Endothelial cell of umbilical vein (primary cell): ENCODE measurements at regions not wholly inside any gene's neighbourhood (a gene's known extent, or its start where the extent isn't known, plus 50 kb on each side); places are given as distances from the start of the nearest gene placed in this dataset.

ENCODE experiments used
- BruUV-seq: library from RNA; stranded (reverse); fragments of 400-500 nt; replicated peaks from 2 replicates; lab custom pipeline; 2021; lab: Mats Ljungman, UMichigan
- CTCF ChIA-PET: fragments of 300-600, 350-600 bp; sonication (Branson Sonifier 250); formaldehyde crosslinking; loops from one replicate; lab custom pipeline; 2021; ENCODE audit warnings: antibody characterized with exemption, inconsistent platforms; lab: Charles Lee
- POLR2A ChIA-PET: fragments of 300-600, 350-600 bp; sonication (Branson Sonifier 250); formaldehyde crosslinking; loops from one replicate; lab custom pipeline; 2021; ENCODE audit warnings: antibody characterized with exemption, inconsistent platforms; lab: Charles Lee
- DNase-seq: peaks from one replicate; pipeline ENCODE4 v3.0.0-alpha.2; 2011; ENCODE audit warnings: low read depth, low spot score
- FAIRE-seq: peaks from 2 replicates; lab custom pipeline; 2011; peaks lifted over from hg19 to GRCh38; lab: Jason Lieb, UNC
- H2AFZ ChIP-seq: 2 replicates; pipeline ENCODE4 v1.6.0; 2012; ENCODE audit warnings: low read depth, low read length, control low read depth, inconsistent platforms
- H3K27ac ChIP-seq: 2 replicates; pipeline ENCODE4 v1.5.1; 2011; ENCODE audit warnings: low read depth, mild to moderate bottlenecking, control low read depth, low read length, moderate library complexity; ENCODE audit not compliant: insufficient read depth
- H3K27me3 ChIP-seq, 2 experiments: 2 replicates each; pipeline versions ENCODE4 v1.6.0 to v1.6.1; 2011; ENCODE audit warnings: low read length in 2 of 2, mixed read lengths in 1 of 2; ENCODE audit not compliant: control insufficient read depth in 2 of 2, insufficient read depth in 2 of 2
- H3K36me3 ChIP-seq, 2 experiments: 2 replicates in 1 of 2; 3 replicates in 1 of 2; pipeline ENCODE4 v1.5.1; 2011; ENCODE audit warnings: low read length in 2 of 2, mild to moderate bottlenecking in 1 of 2, moderate library complexity in 1 of 2; ENCODE audit not compliant: control insufficient read depth in 2 of 2, insufficient read depth in 2 of 2; ENCODE audit errors: extremely low read depth in 1 of 2
- H3K4me1 ChIP-seq: 3 replicates; pipeline ENCODE4 v1.5.1; 2011; ENCODE audit warnings: mild to moderate bottlenecking, low read length; ENCODE audit not compliant: control insufficient read depth, insufficient read depth; ENCODE audit errors: extremely low read depth
- H3K4me2 ChIP-seq: 2 replicates; pipeline ENCODE4 v1.6.1; 2011; ENCODE audit warnings: low read length, control low read depth, mixed read lengths; ENCODE audit not compliant: insufficient read depth
- H3K4me3 ChIP-seq, 3 experiments: fragments of 200-600 bp in 1 of 3; sonication (generic), shearing (Covaris generic) in 1 of 3; replicated peaks in 1 of 3; 2 replicates each; pipeline ENCODE4 v1.5.1; 2011 to 2016; ENCODE audit warnings: control low read depth in 3 of 3, low read length in 3 of 3, mild to moderate bottlenecking in 2 of 3, inconsistent platforms in 1 of 3, low read depth in 1 of 3, moderate library complexity in 1 of 3; ENCODE audit not compliant: insufficient read depth in 1 of 3
- H3K79me2 ChIP-seq: 2 replicates; pipeline ENCODE4 v1.6.0; 2012; ENCODE audit warnings: low read length, inconsistent platforms; ENCODE audit not compliant: control insufficient read depth, insufficient read depth
- H3K9ac ChIP-seq: replicated peaks from 2 replicates; pipeline ENCODE3; 2011; ENCODE audit warnings: low read length, control low read depth; ENCODE audit not compliant: insufficient read depth; ENCODE audit errors: extremely low read depth
- H3K9me1 ChIP-seq: replicated peaks from 3 replicates; pipeline ENCODE4 v1.6.0; 2011; ENCODE audit warnings: mild to moderate bottlenecking, low read length; ENCODE audit not compliant: control insufficient read depth, insufficient read depth; ENCODE audit errors: extremely low read depth
- H3K9me3 ChIP-seq: replicated peaks from 2 replicates; pipeline ENCODE4 v1.5.1; 2012; ENCODE audit warnings: low read length, inconsistent platforms; ENCODE audit not compliant: control insufficient read depth, insufficient read depth
- H4K20me1 ChIP-seq: replicated peaks from 2 replicates; pipeline ENCODE3; 2011; ENCODE audit warnings: mild to moderate bottlenecking, low read length; ENCODE audit not compliant: control insufficient read depth, insufficient read depth; ENCODE audit errors: extremely low read depth
- EZH2 ChIP-seq: IDR thresholded peaks from 2 replicates; pipeline ENCODE4 v1.6.1; 2012; ENCODE audit warnings: borderline replicate concordance, low read depth, mild to moderate bottlenecking, moderate library complexity, low read length, inconsistent platforms; ENCODE audit not compliant: severe bottlenecking
- FOS ChIP-seq: IDR thresholded peaks from 2 replicates; pipeline ENCODE4 v1.6.1; 2011; ENCODE audit warnings: mild to moderate bottlenecking, low read length, moderate library complexity, borderline replicate concordance; ENCODE audit not compliant: insufficient read depth
- GATA2 ChIP-seq: IDR thresholded peaks from 2 replicates; pipeline ENCODE4 v1.7.0; 2011; ENCODE audit warnings: low read depth, mild to moderate bottlenecking, moderate library complexity, mixed read lengths, low read length; ENCODE audit not compliant: insufficient read length, insufficient read depth
- JUN ChIP-seq: IDR thresholded peaks from 2 replicates; pipeline ENCODE4 v1.6.1; 2011; ENCODE audit warnings: borderline replicate concordance, low read depth; ENCODE audit not compliant: insufficient read length, insufficient read depth
- MYC ChIP-seq: IDR thresholded peaks from one replicate; pipeline ENCODE4 v1.6.1; 2011; ENCODE audit warnings: mild to moderate bottlenecking, low read depth, low read length
- POLR2A ChIP-seq: IDR thresholded peaks from 2 replicates; pipeline ENCODE4 v1.6.1; 2012; ENCODE audit warnings: low read depth, mild to moderate bottlenecking, control low read depth, low read length
- POLR2AphosphoS5 ChIP-seq: IDR thresholded peaks from 2 replicates; pipeline ENCODE4 v1.6.1; 2012; ENCODE audit warnings: low read depth, mild to moderate bottlenecking, control low read depth, low read length, moderate library complexity; ENCODE audit not compliant: insufficient read depth
- dilution Hi-C: fragments of 300-500 bp; cut with MboI; formaldehyde crosslinking; loops from one replicate; pipeline ENCODE4 v1.15.0; 2019; ENCODE audit warnings: low sequenced_read_pairs; ENCODE audit not compliant: extremely low pct_ligation_motif_present
- intact Hi-C: fragments of 100-400 bp; cut with micrococcal nuclease; formaldehyde crosslinking; loops from one replicate; pipeline ENCODE4 v1.10.0; 2022
- TF ChIP-seq, protein P1 (sequence below), 2 donors: IDR thresholded peaks; 1 replicate in 1 of 2; 2 replicates in 1 of 2; pipeline ENCODE4 v1.5.1; 2011; ENCODE audit warnings: low read length in 2 of 2, mild to moderate bottlenecking in 2 of 2, moderate library complexity in 2 of 2, control low read depth in 1 of 2, inconsistent platforms in 1 of 2, low read depth in 1 of 2; ENCODE audit not compliant: insufficient read depth in 1 of 2; ENCODE audit errors: extremely low read depth in 1 of 2
- TF ChIP-seq, protein P2 (sequence below): IDR thresholded peaks from 2 replicates; pipeline ENCODE4 v1.6.1; 2011; ENCODE audit not compliant: insufficient read depth, insufficient read length

DNA sequence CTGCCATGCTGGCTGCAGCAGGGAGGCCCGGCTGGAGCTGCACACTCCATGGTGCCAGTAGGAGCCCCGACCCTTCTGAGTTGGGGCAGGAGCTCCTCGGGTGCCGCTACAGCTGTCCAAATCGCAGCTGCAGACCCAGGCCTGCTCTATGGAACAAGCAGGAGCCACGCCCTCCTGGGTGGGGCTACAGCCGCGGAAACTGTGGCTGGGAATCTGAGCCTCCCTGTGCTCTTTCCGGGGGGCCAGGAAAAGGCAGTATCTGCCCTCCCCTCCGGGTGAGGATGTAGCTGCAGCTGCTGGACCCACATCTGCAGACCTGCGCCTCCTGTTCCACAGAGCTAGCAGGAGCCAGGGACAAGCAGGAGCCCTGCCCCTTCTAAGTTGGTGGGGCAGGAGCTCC is 278.9 kb upstream of the ACTBL2 start:
- FAIRE-seq, result no peak
- Histone ChIP-seq H3K4me1 (no peaks in the 10 kb centered on the region), H3K27ac (no peak overlapping the region), H3K27me3 (no peaks in the 10 kb centered on the region), H3K9me1 (no peaks in the 10 kb centered on the region), H3K9me3 (no peaks in the 10 kb centered on the region), H4K20me1 (no peaks in the 10 kb centered on the region), H3K79me2 (no peaks in the 10 kb centered on the region), H2AFZ (no peak overlapping the region), H3K36me3 (no peaks in the 10 kb centered on the region), H3K4me2 (no peak overlapping the region), H3K9ac (no peak overlapping the region), H3K4me3 (no peak overlapping the region)
- CTCF ChIA-PET, result interaction anchor here (2.0 kb wide), 1 partner anchor 21 kb away, joined by 6 read pairs; no protein-coding TSS in a partner anchor
- no peak for DNase-seq
- intact Hi-C loops, result no loop called here
- TF ChIP-seq FOS (no peak), POLR2A (no peak), JUN (no peak), POLR2AphosphoS5 (no peak), MYC (no peak), GATA2 (no peak), EZH2 (no peak)
- TF ChIP-seq, protein P1, sequence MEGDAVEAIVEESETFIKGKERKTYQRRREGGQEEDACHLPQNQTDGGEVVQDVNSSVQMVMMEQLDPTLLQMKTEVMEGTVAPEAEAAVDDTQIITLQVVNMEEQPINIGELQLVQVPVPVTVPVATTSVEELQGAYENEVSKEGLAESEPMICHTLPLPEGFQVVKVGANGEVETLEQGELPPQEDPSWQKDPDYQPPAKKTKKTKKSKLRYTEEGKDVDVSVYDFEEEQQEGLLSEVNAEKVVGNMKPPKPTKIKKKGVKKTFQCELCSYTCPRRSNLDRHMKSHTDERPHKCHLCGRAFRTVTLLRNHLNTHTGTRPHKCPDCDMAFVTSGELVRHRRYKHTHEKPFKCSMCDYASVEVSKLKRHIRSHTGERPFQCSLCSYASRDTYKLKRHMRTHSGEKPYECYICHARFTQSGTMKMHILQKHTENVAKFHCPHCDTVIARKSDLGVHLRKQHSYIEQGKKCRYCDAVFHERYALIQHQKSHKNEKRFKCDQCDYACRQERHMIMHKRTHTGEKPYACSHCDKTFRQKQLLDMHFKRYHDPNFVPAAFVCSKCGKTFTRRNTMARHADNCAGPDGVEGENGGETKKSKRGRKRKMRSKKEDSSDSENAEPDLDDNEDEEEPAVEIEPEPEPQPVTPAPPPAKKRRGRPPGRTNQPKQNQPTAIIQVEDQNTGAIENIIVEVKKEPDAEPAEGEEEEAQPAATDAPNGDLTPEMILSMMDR (IDR thresholded peaks at IDR 0.05; ENCODE audit: extremely low read depth in 1 of 2, insufficient read depth in 1 of 2, low read depth in 1 of 2, low read length in 2 of 2), result no peak
- TF ChIP-seq, protein P2, sequence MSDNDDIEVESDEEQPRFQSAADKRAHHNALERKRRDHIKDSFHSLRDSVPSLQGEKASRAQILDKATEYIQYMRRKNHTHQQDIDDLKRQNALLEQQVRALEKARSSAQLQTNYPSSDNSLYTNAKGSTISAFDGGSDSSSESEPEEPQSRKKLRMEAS, result no peak
- no TSS peak for BruUV-seq
- dilution Hi-C loops, result no loop called here
- POLR2A ChIA-PET, result no interaction called here
